T-helper 1 cell treated with Interleukin-12 subunit alpha and Interleukin-12 subunit beta and Interleukin-4 antibody, amounts not matched to agents 30 ng/mL and 1 ng/mL, for 36 hours (primary cell): ENCODE measurements at regions not wholly inside any gene's neighbourhood (a gene's known extent, or its start where the extent isn't known, plus 50 kb on each side); places are given as distances from the start of the nearest gene placed in this dataset.

Experiments
- intact Hi-C: fragments of 100-400 bp; cut with micrococcal nuclease; formaldehyde crosslinking; loops from one replicate; pipeline ENCODE4 v1.15.1; 2024

DNA sequence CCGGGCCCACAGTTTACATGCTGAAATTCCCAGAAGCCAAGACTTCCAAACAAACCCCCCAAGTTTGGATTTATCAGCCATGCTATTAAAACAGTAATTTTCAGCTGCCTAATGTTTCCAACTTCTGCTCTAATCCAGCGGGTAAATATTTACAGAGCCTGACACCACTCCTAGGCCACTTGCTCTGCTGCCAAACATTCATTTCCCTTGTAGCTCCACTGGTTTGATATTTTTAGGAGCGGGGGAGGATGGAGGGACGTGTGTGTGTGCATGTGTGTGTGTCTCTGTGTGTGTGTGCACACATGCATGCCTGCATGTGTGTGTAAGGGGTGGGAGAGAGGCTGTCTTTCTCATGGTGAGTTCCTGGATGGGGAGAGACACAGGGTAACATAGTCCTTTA, 115.7 kb upstream of the PJA1 start:
- intact Hi-C loops: no loop called here

DNA sequence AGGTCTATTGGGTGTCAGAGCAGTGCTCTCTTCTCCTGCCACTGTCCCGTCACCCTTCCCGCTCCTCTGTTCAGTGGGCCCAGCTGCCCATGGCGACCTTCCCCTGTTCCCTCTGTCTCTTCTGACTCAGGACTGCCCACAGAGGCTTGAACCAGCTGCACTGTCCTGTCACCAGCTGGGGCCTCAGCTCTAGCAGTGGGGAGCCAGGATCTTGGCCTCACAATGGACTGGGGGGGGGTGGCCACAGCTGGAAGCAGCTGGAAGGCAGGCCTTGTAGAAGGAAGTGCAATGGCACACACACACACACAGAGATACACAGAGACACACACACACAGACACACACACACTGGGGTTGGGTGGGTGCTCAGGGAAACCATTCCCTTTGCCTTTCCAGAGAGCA, 114.0 kb upstream of the PJA1 start:
- intact Hi-C loops: no loop called here

DNA sequence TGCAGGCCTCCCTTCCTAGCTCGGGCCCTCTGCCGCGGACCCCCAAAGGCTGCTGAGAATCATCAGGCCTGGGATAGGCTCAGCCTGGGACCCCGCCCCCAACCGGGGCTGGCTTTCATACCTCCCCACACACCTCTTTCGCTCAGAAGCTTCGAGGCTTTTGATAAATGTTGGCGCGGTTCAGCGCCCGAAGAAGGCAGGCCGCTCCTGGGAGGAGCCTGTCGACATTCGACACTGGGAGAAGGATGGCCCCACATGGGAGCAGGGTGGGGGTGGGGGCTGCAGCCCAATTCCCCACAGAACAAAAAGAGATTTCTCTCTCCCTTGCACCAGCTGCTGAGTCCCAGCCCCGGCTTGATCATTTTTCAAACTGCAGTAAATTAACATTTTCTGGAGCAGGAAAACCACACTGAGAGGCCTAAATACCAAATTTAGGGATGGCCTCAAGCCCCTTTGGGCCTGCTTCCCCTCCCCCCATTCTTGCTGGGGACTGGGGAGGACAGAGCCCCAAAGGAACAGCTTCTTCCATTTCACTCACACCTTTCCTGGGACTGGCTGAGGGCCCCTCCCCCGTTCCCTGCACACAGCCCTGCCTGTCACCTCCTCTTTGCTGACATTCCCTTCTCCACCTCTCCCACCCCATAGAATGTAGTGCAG, 112.9 kb upstream of the PJA1 start:
- intact Hi-C loops: no loop called here

DNA sequence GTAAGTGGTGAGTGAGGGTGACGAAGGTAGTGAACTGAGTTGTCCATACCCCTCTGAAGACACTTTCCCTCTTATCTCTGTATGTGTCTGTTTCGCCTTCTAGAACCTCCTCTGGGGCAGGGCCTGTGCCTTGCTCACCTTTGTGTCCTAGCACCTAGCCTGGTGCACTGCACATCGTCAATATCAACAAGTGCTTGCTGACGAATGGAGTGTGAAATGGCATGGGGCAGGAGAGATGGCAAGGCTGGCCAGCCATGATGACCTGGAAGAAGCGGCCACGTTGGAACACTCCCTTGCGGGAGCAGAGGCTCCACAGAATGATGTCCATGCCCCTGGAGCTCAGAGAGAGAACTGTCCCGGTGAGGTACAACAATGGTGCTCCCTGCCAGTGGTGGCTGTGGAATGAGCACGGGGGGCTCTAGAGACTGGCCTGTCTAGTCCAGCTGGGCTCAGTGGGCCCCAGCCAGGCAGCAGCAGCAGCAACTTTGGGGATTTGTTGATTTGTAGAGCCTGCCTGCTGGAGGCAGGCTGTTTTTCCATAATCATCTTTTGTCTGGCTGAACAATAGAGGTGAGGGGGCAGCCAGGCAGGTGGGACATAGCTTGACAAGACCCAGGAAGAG, 112.2 kb upstream of the PJA1 start:
- intact Hi-C loops: no loop called here

DNA sequence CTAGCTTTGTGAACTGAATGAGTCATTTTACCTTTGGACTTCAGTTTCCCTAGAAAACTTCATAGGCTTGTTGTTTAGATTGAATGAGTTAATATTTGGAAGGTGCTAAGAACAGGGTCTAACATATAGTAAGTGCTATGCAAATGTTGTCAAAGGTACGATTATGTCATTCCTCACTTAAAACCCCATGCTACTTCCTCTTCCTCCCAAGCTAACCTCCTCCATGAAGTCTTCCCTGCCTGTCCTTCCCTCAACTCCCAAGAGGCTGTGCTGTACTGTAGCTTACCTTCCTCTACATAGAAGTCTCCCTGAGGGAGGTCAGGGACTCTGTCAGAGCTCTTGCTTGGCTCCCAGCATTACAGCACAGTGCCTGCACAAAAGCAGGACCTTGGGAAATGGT, 103.4 kb upstream of the PJA1 start:
- intact Hi-C loops: no loop called here

DNA sequence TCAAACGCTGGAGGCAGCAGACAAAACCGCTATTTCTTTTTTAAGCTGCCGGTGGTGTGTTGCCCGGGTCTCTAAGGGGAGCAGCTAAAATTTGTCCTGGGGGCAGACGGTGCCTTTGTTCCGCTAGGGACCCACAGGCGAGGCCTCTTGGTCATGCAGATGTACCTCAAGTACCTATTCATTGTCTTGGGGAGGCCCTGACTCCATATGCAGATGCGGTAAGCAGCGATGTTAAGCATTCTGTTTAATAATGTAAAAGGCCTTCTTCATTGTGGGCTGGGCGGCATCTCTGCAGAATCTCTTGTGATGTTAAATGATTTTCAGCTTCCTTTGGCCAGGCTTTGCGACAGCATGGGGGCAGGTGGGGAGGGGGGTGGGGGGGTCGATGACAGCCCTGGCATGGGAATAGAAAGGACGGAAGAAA, 98.9 kb upstream of the PJA1 start:
- intact Hi-C loops: no loop called here

DNA sequence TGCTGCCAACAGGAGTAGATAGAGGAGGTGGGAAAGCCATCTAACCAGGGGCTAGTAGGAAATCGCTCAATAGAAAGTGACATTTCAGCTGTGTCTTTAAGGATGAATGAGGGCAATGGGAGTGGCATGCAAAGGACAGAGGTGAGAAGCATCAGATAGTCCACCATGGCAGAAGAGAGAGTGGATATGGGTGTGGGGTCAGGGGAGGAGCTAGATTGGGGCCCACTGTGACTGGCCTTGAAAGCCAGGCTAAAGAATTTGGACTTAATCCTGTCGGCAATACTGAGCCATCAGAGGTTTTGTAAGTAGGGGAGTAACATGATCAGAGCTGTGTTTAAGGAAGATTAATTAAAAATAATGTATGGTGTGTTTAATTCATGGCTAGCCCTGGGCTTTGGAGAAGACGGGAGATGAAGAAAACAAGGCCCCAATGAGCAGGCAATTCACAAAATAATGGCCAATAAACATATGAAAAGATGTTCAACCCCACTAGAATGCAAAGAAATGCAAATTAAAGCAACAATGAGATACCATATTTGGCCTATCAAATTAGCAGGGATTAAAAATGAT, 98.1 kb upstream of the PJA1 start:
- intact Hi-C loops: no loop called here

DNA sequence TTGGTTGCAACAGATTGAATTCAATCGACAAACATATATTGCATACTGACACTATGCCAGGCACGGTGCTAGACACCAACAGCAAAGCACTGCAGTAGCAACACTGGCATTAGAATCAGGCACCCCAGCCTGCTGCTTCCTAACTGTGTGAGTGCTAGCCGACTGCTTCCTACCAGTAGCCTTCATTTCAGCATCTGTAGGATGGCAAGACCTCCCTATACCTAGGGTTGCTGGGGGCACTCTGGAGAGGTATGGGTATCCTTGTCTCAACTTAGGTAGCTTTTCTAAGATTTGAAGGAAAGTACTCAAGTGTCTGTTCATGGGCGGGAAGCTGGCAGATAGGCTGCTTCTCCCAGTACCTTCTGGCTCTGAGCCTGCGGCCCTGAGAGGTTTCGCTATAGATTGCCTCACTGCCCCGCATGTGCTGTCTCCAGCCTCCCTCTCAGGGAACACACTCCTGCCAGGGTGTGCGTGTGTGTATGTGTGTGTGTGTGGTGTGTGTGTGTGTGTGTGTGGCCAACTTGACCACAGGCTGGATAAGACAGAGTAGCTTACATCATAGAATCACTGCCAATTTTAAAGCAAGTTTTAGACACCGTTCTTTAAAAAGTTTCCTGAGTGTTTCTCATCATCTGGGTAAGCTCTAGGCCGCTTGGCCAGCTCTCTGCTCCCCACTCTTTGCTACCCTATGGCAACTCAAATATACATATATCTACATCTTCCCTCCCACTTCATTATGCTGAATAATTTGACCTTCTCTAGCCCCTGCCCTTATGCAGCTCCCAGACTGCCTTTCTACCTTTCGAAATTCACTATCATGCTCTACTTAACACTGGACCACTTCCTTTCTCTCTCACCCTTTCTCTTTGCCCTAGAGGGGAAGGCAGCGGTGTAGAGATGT, 97.0 kb upstream of the PJA1 start:
- intact Hi-C loops: no loop called here

DNA sequence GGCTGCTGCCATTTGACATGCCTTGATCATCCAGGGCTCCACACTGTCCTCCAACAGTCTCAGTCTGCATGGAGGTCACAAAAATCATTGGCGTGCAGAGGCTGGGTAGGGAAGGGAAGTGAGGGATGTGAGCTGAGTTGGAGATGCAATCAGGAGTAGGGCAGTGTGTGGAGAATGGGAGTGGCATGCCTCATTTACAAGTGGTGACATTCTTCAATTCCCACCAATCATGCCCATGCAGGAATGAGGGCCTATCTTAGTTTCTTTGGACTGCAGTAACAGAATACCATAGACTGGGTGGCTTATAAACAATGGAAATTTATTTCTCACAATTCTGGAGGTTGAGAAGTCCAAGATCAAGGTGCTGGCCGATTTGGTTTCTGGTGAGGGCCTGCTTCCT, 94.9 kb upstream of the PJA1 start:
- intact Hi-C loops: no loop called here

DNA sequence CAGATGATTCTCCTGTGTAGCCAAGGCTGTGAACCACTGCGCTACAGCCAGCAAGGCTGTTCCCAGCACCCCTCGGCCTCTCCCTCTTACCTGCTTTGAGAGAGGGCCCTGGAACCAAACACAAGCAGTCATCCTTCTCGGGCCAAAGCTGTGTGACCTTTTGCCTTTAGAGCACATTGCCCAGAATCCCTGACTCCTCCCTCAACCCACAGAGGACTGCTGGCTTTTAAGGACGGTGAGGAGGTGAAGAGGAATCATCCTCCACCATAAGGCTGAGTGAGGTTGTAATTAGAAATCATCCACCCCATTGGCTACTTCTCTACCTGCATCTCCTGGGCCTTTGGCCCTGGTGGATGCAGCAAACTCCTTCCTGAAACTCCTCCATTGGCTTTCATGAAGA, 93.6 kb upstream of the PJA1 start:
- intact Hi-C loops: no loop called here

DNA sequence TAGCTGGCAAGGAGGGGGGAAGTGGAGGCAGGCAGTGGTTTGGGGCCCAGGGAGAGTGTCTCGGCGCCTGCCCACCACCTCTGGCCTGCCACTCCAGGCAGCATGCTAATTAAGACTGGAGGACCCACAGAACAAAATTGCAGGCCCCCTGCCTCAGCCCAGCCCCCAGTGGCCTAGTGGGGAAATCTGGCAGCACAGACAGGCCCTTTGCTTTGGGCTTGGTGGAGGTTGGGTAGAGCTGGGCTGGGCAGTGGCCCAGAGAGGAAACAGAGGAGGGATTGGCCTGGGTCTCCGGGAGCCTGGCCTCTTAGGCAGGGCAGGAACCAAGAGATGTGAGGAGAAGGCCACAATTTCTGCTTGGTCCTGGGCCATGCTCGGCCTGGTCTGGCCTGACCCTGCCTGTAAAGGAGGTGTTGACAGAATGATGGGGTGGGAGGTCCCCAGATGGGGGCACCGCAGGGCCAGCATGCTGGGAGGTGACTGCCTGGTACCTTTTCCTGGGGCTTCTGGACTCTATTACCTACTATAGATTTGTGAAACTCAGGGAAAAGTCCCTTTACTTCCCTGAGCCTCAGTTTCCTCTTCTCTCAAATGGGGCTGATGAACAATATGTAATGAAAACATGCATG, 92.4 kb upstream of the PJA1 start:
- intact Hi-C loops: no loop called here

DNA sequence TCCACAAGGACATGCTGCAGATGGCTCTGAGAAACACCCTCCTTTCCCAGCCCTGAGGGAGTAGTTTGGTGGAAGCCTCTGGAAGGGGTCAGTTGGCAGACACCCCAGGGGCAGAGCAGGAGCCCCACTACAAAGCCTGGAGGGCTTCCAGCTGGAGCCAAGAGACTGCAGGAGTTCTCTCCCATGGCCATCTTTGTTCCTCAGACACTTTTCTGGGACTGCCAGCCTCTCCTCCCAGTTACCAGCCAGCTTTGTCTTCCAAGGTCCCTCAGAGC, 91.0 kb upstream of the PJA1 start:
- intact Hi-C loops: no loop called here

DNA sequence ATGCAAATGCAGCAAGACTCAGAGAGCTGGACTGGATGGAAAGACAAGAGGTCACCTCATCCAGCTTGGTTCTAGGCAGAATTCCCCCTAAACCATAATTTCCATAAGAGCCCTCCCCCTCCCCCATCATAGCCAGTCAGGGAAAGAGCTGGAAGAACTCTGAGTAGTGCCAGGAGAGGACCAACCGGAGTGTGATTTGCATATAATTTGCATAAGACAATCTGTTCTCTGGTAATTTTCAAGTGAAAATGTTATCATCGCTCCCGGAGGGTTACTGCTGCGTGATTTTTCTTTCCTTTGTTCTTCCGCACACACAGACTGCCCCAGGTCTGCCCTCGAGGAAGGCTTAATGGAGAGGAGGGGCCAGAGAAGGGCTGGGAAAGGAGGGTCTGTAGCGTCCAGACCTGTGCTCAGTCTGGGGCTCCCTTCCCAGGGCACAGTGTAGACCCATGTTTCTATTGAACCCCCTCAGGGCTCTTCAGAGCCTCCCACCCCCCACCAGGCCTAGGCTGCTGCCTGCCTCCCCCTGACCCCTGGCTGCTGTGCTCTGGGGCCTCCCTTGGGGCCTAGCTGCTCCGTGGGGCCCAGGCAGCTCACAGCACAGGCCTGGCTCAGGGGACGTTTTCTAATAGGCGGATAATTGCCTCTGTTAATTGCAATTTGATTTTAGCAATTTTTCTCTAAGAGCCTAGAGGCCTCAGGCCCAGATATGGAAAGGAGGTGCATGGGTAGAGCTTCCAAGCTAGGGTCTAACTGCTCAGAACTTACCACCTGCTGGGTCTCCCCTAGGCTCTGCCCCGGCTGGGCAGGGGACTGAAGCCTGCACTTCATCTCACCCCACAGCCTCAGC, 90.4 kb upstream of the PJA1 start:
- intact Hi-C loops: no loop called here

DNA sequence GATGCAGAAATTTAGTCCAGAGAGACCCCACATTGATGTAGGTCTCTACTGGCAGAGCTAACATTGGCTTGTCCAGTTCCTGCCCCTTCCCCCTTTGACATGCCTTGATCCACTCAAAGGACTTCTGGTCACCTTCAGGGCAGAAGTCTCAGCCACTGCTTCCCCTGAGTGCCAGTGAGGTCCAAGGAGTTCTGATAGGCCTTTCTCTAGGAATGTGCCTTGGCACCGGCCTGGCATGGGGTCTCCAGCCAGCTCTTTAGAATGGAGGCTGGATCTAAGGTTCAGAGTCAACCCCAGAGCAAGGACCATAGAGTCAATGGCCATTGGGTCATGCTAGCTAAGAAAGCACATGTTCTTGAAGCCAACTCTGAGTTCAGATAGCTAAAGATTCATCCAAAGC, 88.6 kb upstream of the PJA1 start:
- intact Hi-C loops: no loop called here

DNA sequence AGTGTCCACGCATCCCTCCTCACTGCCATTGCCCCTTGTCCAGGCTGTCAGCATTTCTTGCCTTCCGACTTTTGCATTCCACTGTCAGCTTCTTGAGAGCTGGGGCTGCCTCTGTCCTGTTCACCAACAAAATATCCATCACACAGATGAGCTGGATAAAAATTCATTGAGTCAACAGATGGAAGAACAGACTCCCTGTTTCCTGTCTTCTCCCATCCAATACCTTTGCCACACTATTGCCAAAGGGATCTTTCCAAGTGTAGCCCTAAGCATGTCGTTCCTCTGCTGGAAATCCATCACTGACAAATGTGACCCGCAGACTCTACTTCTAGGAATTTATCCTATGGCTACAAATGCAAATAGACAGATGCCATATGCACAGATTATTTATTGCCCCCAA, 78.0 kb upstream of the PJA1 start:
- intact Hi-C loops: no loop called here

DNA sequence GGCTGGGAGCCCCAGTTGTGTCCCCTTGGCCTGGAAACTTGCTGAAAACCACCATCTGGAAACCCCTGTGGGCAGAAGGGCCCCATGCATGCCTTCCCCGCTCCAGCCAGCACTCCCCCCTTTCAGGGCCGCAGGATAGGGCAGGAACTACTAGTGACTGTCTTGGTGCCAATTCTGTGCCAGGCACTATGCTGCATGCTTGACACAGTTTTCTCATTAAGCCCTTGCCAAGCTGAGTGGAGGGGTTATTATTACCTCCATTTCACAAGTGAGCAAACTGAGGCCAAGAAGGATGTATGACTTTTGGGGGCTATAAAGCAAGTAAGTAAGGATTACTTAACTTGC, 73.6 kb upstream of the PJA1 start:
- intact Hi-C loops: no loop called here

DNA sequence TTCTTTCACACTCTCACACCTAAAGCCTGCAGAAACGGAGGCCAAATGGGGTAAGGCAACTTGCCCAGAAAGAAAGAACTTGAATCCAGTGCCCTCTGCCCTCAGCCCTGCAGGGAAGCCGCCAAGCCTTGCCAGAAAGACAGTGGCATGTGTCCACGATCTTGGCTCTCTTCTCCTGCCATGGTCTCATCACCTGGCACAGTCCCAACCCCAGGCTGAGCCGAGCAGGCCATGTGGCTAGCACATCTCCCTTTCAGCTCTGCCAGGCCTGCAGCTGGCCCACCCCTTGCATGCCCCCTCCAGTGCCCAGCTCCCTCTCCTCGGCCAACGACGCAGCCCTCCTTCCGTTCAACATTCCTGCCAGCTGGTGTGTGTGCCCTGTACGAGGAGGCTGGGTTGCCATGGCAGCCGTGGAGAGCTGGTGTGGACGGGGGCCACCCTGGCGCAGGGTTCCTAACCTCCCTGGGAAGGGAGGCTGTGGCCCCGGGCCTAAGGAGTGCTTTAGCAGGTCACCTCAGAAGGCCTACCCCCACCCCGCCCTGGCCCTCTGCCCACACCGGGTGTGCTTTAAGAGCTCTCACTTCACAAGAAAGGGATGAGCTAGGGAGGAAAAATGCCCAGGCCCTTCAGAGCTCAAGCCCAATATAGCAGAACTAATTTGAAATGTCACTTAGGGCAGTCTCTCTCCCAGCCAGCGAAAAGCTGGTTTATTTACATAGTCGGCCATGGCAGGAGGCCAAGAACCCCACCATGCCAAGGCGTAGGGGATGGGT, 73.0 kb upstream of the PJA1 start:
- intact Hi-C loops: no loop called here

DNA sequence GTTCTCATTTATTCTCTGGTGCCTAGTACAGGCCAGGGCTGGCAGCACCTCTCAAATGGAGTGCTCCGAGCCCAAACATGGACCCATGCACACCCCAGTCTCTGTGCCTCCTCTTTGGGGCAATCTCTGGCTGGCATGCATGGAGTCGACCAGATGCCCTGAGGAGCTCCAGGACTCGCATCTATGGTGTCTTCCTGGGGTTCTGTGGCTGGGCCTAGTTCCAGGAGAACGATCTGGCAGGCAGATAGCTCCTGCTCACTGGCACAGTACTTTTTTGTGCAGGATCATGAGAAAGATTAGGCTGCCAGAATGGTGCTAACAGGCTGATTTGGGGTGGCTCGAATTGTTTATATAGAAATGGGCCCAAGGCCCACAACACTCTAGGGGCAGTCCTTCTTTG, 72.0 kb upstream of the PJA1 start:
- intact Hi-C loops: no loop called here

DNA sequence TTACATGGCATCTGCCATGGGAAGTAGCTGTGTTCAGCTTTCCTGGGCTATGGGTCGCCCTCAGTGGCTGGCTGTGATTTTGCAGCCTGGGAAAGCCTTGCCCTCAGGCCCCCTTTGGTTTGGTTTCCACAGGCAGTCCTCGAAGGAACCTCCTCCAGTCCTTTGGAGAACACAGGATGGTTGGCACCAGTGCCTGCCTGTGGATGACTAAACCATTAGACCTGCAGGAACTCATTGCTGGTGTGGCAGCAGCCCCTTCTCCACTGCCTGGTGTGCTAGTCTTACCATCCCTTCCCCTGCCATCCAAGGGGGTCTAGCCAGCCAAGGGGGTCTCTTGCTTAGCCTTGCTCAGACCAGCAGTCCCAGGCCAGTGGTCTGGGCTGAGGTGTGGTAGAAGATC, 71.4 kb upstream of the PJA1 start:
- intact Hi-C loops: no loop called here

DNA sequence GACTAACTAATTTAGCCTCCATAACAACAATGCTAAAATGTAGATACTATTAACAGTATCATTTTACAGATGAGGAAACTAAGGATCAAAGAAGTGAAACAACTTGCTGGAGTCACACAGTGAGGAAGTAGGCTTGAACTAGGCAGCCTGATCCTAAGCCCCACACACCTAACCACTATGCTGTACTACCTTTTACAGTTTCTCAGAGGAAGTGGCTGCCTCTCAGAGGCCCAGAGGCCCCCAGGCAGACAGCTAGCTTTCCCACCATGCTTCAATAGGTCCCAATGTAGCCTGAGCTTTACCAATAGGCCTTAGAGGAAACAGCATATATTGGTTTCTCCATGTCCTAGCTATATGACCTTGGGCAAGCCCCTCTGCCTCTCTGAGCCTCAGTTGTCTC, 69.4 kb upstream of the PJA1 start:
- intact Hi-C loops: no loop called here
